ENCODE measurements at regions not wholly inside any gene's neighbourhood (a gene's known extent, or its start where the extent isn't known, plus 50 kb on each side); places are given as distances from the start of the nearest gene placed in this dataset.

DNA sequence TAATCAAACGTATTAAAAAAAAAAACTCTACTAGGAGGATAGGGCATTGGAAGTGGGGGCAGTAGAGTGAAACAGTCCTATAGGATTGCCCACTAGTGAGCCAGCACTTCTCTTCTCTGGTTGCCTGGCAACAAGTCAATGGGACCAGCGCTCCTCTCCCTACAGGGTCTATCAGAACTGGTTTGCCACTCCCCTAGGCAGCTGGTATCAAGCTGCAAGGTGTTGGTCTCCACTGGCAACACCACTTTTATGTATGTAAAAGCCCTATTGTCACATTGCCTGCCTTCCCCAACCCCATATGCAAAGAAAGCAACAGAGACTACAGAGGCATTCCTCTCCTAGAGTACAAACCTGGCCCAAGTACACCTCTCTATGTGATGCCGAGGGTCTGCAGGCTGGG lies 166.9 kb upstream of the MCHR2 start:
- Histone ChIP-seq H3K27me3 (ENCODE audit: insufficient read depth, poor library complexity, severe bottlenecking) (no peaks in the 10 kb centered on the region), H3K4me3 (replicated peaks; ENCODE audit: insufficient read depth, low read length) (no peak overlapping the region), H3K27ac (replicated peaks) (no peak overlapping the region)
- TF ChIP-seq, protein P1, sequence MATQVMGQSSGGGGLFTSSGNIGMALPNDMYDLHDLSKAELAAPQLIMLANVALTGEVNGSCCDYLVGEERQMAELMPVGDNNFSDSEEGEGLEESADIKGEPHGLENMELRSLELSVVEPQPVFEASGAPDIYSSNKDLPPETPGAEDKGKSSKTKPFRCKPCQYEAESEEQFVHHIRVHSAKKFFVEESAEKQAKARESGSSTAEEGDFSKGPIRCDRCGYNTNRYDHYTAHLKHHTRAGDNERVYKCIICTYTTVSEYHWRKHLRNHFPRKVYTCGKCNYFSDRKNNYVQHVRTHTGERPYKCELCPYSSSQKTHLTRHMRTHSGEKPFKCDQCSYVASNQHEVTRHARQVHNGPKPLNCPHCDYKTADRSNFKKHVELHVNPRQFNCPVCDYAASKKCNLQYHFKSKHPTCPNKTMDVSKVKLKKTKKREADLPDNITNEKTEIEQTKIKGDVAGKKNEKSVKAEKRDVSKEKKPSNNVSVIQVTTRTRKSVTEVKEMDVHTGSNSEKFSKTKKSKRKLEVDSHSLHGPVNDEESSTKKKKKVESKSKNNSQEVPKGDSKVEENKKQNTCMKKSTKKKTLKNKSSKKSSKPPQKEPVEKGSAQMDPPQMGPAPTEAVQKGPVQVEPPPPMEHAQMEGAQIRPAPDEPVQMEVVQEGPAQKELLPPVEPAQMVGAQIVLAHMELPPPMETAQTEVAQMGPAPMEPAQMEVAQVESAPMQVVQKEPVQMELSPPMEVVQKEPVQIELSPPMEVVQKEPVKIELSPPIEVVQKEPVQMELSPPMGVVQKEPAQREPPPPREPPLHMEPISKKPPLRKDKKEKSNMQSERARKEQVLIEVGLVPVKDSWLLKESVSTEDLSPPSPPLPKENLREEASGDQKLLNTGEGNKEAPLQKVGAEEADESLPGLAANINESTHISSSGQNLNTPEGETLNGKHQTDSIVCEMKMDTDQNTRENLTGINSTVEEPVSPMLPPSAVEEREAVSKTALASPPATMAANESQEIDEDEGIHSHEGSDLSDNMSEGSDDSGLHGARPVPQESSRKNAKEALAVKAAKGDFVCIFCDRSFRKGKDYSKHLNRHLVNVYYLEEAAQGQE (IDR thresholded peaks at IDR 0.05; ENCODE audit: insufficient replicate concordance, low read depth) = no peak
- no peak for TF ChIP-seq POLR2AphosphoS5 (IDR thresholded peaks at IDR 0.05; ENCODE audit: low read depth)
- TF ChIP-seq GABPA (IDR thresholded peaks at IDR 0.05; ENCODE audit: low read depth) = no peak
- no peak for TF ChIP-seq SPI1 (IDR thresholded peaks at IDR 0.05; ENCODE audit: borderline replicate concordance, low read depth)
- TF ChIP-seq, protein P2, sequence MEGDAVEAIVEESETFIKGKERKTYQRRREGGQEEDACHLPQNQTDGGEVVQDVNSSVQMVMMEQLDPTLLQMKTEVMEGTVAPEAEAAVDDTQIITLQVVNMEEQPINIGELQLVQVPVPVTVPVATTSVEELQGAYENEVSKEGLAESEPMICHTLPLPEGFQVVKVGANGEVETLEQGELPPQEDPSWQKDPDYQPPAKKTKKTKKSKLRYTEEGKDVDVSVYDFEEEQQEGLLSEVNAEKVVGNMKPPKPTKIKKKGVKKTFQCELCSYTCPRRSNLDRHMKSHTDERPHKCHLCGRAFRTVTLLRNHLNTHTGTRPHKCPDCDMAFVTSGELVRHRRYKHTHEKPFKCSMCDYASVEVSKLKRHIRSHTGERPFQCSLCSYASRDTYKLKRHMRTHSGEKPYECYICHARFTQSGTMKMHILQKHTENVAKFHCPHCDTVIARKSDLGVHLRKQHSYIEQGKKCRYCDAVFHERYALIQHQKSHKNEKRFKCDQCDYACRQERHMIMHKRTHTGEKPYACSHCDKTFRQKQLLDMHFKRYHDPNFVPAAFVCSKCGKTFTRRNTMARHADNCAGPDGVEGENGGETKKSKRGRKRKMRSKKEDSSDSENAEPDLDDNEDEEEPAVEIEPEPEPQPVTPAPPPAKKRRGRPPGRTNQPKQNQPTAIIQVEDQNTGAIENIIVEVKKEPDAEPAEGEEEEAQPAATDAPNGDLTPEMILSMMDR (IDR thresholded peaks at IDR 0.05; ENCODE audit: insufficient read depth, low read length) = no peak
- DNase-seq (ENCODE audit: low read depth in 1 of 2, low spot score in 1 of 2) = no peak

GRCh38 chr6:100155141-100155540 lies 161.1 kb upstream of the MCHR2 start:
- no peak for DNase-seq (ENCODE audit: low read depth in 1 of 2, low spot score in 1 of 2)
- TF ChIP-seq SPI1 (IDR thresholded peaks at IDR 0.05; ENCODE audit: borderline replicate concordance, low read depth) (no peak), POLR2AphosphoS5 (IDR thresholded peaks at IDR 0.05; ENCODE audit: low read depth) (no peak), GABPA (IDR thresholded peaks at IDR 0.05; ENCODE audit: low read depth) (no peak)
- TF ChIP-seq, protein P1 (IDR thresholded peaks at IDR 0.05; ENCODE audit: insufficient replicate concordance, low read depth) = no peak
- TF ChIP-seq, protein P2 (IDR thresholded peaks at IDR 0.05; ENCODE audit: insufficient read depth, low read length) = no peak
- H3K4me3 ChIP-seq (replicated peaks; ENCODE audit: insufficient read depth, low read length) = no peak overlapping the region
- H3K27ac ChIP-seq (replicated peaks) = no peak overlapping the region
- no peaks in the 10 kb centered on the region for H3K27me3 ChIP-seq (ENCODE audit: insufficient read depth, poor library complexity, severe bottlenecking)

DNA sequence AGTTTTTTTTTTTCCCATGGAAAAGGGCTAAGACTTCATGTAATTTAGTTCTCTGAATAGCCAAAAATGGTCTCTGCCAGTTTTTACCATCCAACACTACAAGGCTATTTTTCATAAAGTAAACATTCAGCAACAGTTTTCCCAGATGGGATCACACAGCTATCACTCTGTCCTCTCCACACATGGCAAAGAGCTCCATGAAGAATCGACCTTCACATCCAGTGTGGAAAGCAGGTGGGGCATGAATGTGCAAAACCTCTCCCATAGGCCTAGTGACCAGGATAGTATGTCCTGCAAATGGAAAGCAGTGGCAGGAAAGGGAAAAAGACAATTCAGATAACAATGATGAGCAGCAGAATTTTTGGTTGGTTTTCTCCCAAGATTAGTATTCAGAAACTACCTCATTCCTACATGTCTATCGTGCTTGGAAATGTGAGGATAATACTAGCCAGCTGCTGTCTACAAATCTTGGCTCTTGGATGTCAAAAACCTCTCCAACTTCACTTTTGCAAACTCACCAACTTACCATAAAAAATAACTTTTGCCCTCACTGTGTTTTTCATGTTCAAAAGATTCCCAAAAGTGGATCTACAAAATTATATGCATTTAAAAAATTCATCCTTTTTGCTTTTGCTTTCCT lies 159.7 kb upstream of the MCHR2 start:
- Histone ChIP-seq H3K27me3 (ENCODE audit: insufficient read depth, poor library complexity, severe bottlenecking) (no peaks in the 10 kb centered on the region), H3K4me3 (replicated peaks; ENCODE audit: insufficient read depth, low read length) (no peak overlapping the region), H3K27ac (replicated peaks) (no peak overlapping the region)
- TF ChIP-seq, protein P1 (IDR thresholded peaks at IDR 0.05; ENCODE audit: insufficient replicate concordance, low read depth) = no peak
- TF ChIP-seq, protein P2 (IDR thresholded peaks at IDR 0.05; ENCODE audit: insufficient read depth, low read length) = no peak
- no peak for TF ChIP-seq POLR2AphosphoS5 (IDR thresholded peaks at IDR 0.05; ENCODE audit: low read depth)
- TF ChIP-seq SPI1 (IDR thresholded peaks at IDR 0.05; ENCODE audit: borderline replicate concordance, low read depth) = no peak
- TF ChIP-seq GABPA (IDR thresholded peaks at IDR 0.05; ENCODE audit: low read depth) = no peak
- DNase-seq (ENCODE audit: low read depth in 1 of 2, low spot score in 1 of 2) = no peak

Data from HL-60 (cell line).